ENCODE measurements at regions not wholly inside any gene's neighbourhood (a gene's known extent, or its start where the extent isn't known, plus 50 kb on each side); places are given as distances from the start of the nearest gene placed in this dataset.

DNA sequence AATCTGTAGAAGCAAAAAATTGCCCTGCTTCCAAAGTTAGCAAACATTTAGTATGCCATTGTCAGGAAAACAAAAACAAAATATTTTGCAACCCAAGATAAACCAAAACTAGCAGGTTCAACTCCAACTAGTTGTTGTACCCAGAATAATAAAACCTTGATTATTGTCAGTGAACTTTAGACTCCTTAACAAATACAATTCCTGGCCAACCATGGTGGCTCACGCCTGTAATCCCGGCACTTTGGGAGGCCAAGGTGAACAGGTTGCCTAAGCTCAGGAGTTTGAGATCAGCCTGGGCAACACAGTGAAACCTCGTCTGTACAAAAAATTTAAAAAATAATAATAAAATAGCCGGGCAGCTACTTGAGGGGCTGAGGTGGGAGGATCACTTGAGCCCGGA, 53.6 kb upstream of the EPCAM start:
- Histone ChIP-seq H3K27ac (no peak overlapping the region), H3K27me3 (no peaks in the 10 kb centered on the region), H3K9me3 (no peaks in the 10 kb centered on the region), H3K36me3 (no peaks in the 10 kb centered on the region), H3K4me1 (peaks cover 0 to 16% of the 10 kb centered on the region in 2 donors), H3K4me3 (no peak overlapping the region)
- TF ChIP-seq, protein P1, sequence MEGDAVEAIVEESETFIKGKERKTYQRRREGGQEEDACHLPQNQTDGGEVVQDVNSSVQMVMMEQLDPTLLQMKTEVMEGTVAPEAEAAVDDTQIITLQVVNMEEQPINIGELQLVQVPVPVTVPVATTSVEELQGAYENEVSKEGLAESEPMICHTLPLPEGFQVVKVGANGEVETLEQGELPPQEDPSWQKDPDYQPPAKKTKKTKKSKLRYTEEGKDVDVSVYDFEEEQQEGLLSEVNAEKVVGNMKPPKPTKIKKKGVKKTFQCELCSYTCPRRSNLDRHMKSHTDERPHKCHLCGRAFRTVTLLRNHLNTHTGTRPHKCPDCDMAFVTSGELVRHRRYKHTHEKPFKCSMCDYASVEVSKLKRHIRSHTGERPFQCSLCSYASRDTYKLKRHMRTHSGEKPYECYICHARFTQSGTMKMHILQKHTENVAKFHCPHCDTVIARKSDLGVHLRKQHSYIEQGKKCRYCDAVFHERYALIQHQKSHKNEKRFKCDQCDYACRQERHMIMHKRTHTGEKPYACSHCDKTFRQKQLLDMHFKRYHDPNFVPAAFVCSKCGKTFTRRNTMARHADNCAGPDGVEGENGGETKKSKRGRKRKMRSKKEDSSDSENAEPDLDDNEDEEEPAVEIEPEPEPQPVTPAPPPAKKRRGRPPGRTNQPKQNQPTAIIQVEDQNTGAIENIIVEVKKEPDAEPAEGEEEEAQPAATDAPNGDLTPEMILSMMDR (IDR thresholded peaks at IDR 0.05), result no peak
- no peak for DNase-seq (ENCODE audit: low spot score)

DNA sequence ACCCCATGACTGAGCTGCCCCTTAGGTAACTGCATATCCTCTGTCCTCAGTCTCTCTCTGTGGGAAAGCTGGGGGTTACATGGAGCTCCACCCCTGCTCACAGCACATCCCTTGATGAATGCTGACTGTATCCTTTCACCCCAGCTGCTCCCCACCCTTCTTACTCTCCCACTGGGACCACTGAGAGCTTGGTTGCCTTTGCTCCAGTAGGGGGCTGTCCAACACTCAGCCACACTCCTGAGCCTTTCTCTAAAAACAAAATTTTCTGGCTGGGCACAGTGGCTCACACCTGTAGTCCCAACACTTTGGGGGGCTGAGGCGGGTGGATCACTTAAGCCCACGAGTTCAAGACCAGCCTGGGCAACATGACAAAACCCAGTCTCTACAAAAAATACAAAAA, 55.4 kb upstream of the EPCAM start:
- Histone ChIP-seq H3K36me3 (no peaks in the 10 kb centered on the region), H3K4me1 (peaks cover 0 to 31% of the 10 kb centered on the region in 2 donors), H3K9me3 (no peaks in the 10 kb centered on the region), H3K4me3 (no peak overlapping the region), H3K27ac (no peak overlapping the region), H3K27me3 (no peaks in the 10 kb centered on the region)
- TF ChIP-seq, protein P1 (IDR thresholded peaks at IDR 0.05), result no peak
- DNase-seq (ENCODE audit: low spot score), result no peak

DNA sequence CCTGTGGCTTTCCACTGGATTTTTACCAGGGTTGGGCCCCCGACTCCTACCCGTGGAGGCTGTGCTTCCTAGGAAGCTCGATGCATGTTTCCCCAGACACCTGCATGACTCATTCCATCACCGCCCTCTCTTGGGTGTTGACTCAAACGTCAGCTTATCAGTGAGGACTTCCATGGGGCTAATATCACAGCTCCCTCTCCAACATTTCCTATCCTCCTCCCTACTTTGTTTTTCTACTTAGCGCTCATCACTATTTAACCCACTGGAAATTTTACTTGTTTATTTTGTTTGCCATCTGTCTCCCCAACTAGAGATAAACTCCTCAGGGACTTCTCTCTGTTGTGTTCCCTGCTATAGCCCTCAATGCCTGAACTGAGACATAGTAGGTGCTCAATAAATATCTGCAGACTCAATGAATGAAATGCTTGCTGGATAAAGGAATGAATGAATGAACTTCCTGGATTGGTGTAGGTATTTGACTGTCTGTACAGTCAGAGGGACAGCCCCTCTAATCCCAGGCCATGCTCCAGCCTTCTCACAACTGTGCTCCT, 55.9 kb upstream of the EPCAM start:
- Histone ChIP-seq H3K4me1 (peaks cover 0 to 31% of the 10 kb centered on the region in 2 donors), H3K36me3 (no peaks in the 10 kb centered on the region), H3K4me3 (no peak overlapping the region), H3K27ac (no peak overlapping the region), H3K27me3 (no peaks in the 10 kb centered on the region), H3K9me3 (no peaks in the 10 kb centered on the region)
- DNase-seq (ENCODE audit: low spot score), result no peak
- TF ChIP-seq, protein P1 (IDR thresholded peaks at IDR 0.05), result no peak

DNA sequence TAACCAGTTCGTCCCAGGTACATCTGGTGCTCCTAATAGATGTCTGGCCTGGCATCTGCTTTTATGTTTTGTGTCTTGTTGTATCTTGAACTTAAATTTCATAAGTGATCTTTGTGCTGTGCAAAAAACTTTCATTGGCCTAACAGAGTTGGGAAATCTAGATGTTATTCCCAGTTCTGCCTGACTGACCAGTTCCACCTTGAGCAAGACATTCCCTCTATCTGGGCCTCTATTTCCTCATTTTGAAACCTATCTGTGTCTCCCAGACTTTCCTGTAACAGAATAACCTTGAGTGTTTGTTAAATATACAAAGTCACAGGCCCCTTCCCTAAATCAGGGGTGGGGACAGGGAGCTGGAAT, 56.6 kb upstream of the EPCAM start:
- Histone ChIP-seq H3K9me3 (no peaks in the 10 kb centered on the region), H3K4me1 (peaks cover 0 to 31% of the 10 kb centered on the region in 2 donors), H3K27ac (no peak overlapping the region), H3K27me3 (no peaks in the 10 kb centered on the region), H3K4me3 (no peak overlapping the region), H3K36me3 (no peaks in the 10 kb centered on the region)
- TF ChIP-seq, protein P1 (IDR thresholded peaks at IDR 0.05), result no peak
- no peak for DNase-seq (ENCODE audit: low spot score)

DNA sequence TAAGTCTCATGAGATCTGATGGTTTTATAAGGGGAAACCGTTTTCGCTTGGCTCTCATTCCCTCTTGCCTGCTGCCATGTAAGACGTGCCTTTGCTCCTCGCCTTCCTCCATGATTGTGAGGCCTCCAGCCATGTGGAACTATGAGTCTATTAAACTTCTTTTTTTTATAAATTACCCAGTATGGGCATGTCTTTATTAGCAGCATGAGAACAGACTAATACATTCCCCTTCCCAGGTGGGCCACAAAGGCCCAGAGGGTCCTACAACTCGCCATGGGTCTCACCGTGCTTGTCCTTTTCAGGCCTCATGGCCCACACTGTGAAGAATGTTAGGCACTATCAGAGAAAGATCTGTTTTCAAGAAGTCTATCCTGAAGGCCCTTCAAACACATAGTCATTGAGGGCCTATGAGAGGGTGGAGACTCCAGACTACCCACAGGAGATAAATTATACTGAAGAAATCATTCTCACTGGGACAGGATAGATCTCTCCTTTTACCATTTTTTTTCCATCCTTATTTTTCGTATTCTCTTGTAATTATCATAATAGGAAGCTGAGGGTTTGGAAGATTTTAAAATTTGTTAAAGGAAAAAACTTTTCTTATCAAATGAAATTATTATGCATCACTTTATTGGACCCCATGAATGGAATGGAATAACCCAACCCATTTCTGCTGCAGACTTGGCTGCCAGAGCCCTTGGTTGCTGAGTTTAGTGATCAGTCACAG, 57.2 kb upstream of the EPCAM start:
- TF ChIP-seq, protein P1 (IDR thresholded peaks at IDR 0.05), result no peak
- Histone ChIP-seq H3K4me1 (peaks cover 0 to 31% of the 10 kb centered on the region in 2 donors), H3K27ac (peak overlapping the region; percentile 52 to 68), H3K36me3 (no peaks in the 10 kb centered on the region), H3K27me3 (no peaks in the 10 kb centered on the region), H3K4me3 (no peak overlapping the region), H3K9me3 (no peaks in the 10 kb centered on the region)
- no peak for DNase-seq (ENCODE audit: low spot score)
